SU-DHL-6 (cell line): ENCODE measurements at regions not wholly inside any gene's neighbourhood (a gene's known extent, or its start where the extent isn't known, plus 50 kb on each side); places are given as distances from the start of the nearest gene placed in this dataset.

Source experiments
- H2AFZ ChIP-seq: fragments of 200-600 bp; sonication (generic); 2 replicates; pipeline ENCODE4 v1.6.1; 2014; ENCODE audit warnings: low read depth, mild to moderate bottlenecking, moderate library complexity, mixed read lengths, antibody characterized with exemption, low read length; ENCODE audit not compliant: severe bottlenecking
- H3F3A ChIP-seq: fragments of 200-600 bp; shearing (Covaris generic); 2 replicates; pipeline ENCODE4 v1.6.0; 2016; ENCODE audit warnings: antibody characterized with exemption, mild to moderate bottlenecking; ENCODE audit not compliant: insufficient read depth
- H3K27ac ChIP-seq: fragments of 200-600 bp; sonication (generic); 2 replicates; pipeline ENCODE4 v1.5.1; 2016; ENCODE audit warnings: low read depth, mild to moderate bottlenecking, low read length, moderate library complexity, mixed read lengths
- H3K27me3 ChIP-seq: fragments of 200-600 bp; sonication (generic), shearing (Covaris generic); 2 replicates; pipeline ENCODE4 v1.6.0; 2014; ENCODE audit warnings: mild to moderate bottlenecking, low read length
- H3K36me3 ChIP-seq: fragments of 200-600 bp; sonication (generic); 2 replicates; pipeline ENCODE4 v1.6.1; 2014; ENCODE audit warnings: mild to moderate bottlenecking, low read length, mixed read lengths
- H3K4me2 ChIP-seq: fragments of 300-600, 200-600 bp; shearing (Covaris generic), sonication (generic); 2 replicates; pipeline ENCODE4 v1.6.0; 2014; ENCODE audit warnings: low read length, low read depth, mild to moderate bottlenecking; ENCODE audit not compliant: poor library complexity, severe bottlenecking
- H3K4me3 ChIP-seq: fragments of 200-600 bp; sonication (generic); 2 replicates; pipeline ENCODE4 v1.5.1; 2014; ENCODE audit warnings: antibody characterized with exemption, low read length, mild to moderate bottlenecking, mixed read lengths; ENCODE audit not compliant: insufficient read depth, poor library complexity, severe bottlenecking
- H3K79me2 ChIP-seq: fragments of 200-600 bp; sonication (generic); 2 replicates; pipeline ENCODE4 v1.6.1; 2014; ENCODE audit warnings: mild to moderate bottlenecking, low read length, moderate library complexity; ENCODE audit not compliant: insufficient read depth
- H3K9ac ChIP-seq: fragments of 200-600 bp; sonication (generic); 2 replicates; pipeline ENCODE4 v1.7.0; 2014; ENCODE audit warnings: mild to moderate bottlenecking, low read length
- H3K9me2 ChIP-seq: fragments of 200-600 bp; sonication (generic); replicated peaks from 2 replicates; pipeline ENCODE4 v1.6.1; 2014; ENCODE audit warnings: low read length; ENCODE audit not compliant: insufficient read depth
- H3K9me3 ChIP-seq: fragments of 200-600 bp; sonication (generic); 2 replicates; pipeline ENCODE4 v1.6.1; 2014; ENCODE audit warnings: low read length, mixed read lengths; ENCODE audit not compliant: insufficient read depth
- H4K20me1 ChIP-seq: fragments of 200-600 bp; sonication (generic); 2 replicates; pipeline ENCODE4 v1.6.1; 2014; ENCODE audit warnings: low read depth, mild to moderate bottlenecking, antibody characterized with exemption, low read length, moderate library complexity, mixed read lengths
- EZH2phosphoT487 ChIP-seq: fragments of 200-600 bp; sonication (generic), shearing (Covaris generic); conservative IDR thresholded peaks from 2 replicates; pipeline ENCODE4 v1.6.1; 2018; ENCODE audit warnings: mild to moderate bottlenecking, antibody characterized with exemption, low read length, moderate library complexity, mixed read lengths
- TF ChIP-seq, protein P1 (sequence below): fragments of 200-600 bp; sonication (generic); IDR thresholded peaks from one replicate; pipeline ENCODE4 v1.5.1; 2017; ENCODE audit warnings: antibody characterized with exemption, mild to moderate bottlenecking, low read length, moderate library complexity; ENCODE audit not compliant: insufficient read depth, poor library complexity, severe bottlenecking

DNA sequence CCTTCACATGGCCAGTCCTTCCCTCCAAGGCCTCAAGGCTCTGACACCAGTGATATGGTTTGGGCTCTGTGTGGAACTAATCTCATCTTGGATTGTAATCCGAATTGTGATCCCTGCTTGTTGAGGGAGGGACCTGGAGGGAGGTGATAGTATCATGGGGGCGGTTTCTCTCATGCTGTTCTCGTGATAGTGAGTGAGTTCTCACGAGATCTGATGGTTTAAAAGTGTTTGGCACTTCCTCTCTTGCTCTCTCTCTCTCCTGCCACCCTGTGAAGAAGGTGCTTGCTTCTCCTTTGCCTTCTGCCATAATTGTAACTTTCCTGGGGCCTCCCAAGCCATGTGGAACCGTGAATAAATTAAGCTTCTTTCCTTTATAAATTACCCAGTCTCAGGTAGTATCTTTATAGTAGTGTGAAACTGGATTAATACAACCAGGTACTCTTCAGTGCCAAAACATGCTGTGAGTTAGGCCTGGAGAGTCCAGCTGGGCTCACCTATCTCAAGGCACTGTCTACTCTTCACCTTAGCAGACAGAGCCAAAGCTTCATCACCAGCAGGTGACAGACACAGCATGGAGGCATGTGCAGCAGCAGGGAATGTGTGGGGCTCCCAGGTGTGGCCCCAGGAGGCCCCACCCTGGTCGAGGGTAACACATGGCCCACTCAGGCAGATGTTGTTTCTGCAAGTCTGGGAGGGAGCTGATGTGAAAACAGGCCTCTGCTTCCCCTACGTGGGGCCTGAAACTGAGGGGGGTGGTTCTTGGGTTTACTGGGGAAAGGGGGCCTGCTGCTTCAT lies 97.5 kb upstream of the CDYL start:
- H3K79me2 ChIP-seq: no peaks in the 10 kb centered on the region
- H3K36me3 ChIP-seq: no peaks in the 10 kb centered on the region
- H3K9me2 ChIP-seq: no peaks in the 10 kb centered on the region
- TF ChIP-seq EZH2phosphoT487: no peak
- TF ChIP-seq, protein P1, sequence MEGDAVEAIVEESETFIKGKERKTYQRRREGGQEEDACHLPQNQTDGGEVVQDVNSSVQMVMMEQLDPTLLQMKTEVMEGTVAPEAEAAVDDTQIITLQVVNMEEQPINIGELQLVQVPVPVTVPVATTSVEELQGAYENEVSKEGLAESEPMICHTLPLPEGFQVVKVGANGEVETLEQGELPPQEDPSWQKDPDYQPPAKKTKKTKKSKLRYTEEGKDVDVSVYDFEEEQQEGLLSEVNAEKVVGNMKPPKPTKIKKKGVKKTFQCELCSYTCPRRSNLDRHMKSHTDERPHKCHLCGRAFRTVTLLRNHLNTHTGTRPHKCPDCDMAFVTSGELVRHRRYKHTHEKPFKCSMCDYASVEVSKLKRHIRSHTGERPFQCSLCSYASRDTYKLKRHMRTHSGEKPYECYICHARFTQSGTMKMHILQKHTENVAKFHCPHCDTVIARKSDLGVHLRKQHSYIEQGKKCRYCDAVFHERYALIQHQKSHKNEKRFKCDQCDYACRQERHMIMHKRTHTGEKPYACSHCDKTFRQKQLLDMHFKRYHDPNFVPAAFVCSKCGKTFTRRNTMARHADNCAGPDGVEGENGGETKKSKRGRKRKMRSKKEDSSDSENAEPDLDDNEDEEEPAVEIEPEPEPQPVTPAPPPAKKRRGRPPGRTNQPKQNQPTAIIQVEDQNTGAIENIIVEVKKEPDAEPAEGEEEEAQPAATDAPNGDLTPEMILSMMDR: no peak
- H3F3A ChIP-seq: no peaks in the 10 kb centered on the region
- H3K27ac ChIP-seq: no peak overlapping the region
- H3K4me3 ChIP-seq: no peak overlapping the region
- no peaks in the 10 kb centered on the region for H4K20me1 ChIP-seq
- no peak overlapping the region for H2AFZ ChIP-seq
- H3K9me3 ChIP-seq: no peaks in the 10 kb centered on the region
- no peak overlapping the region for H3K4me2 ChIP-seq
- H3K27me3 ChIP-seq: no peaks in the 10 kb centered on the region
- H3K9ac ChIP-seq: no peak overlapping the region

DNA sequence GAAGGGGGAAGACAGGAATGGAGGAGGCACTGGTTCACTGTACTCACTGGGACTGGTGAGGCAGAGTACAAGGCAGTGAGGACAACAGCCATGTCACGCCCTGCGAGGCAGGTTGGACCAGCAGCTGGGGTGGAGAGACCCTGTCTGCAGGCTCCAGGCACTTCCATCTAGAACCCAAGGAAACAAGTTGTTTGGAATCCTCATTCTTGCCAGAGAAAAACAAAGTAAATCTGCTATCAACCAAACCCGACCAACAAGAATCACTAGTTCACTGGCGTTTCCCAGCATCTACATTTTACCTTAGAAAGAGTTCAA lies 98.5 kb upstream of the CDYL start:
- H3K4me2 ChIP-seq: no peak overlapping the region
- no peak overlapping the region for H3K4me3 ChIP-seq
- no peaks in the 10 kb centered on the region for H4K20me1 ChIP-seq
- TF ChIP-seq EZH2phosphoT487: no peak
- TF ChIP-seq, protein P1: no peak
- no peaks in the 10 kb centered on the region for H3K79me2 ChIP-seq
- no peaks in the 10 kb centered on the region for H3K36me3 ChIP-seq
- H3K9me3 ChIP-seq: no peaks in the 10 kb centered on the region
- no peak overlapping the region for H3K27ac ChIP-seq
- no peaks in the 10 kb centered on the region for H3K9me2 ChIP-seq
- no peaks in the 10 kb centered on the region for H3K27me3 ChIP-seq
- H3F3A ChIP-seq: no peaks in the 10 kb centered on the region
- no peak overlapping the region for H2AFZ ChIP-seq
- H3K9ac ChIP-seq: no peak overlapping the region

DNA sequence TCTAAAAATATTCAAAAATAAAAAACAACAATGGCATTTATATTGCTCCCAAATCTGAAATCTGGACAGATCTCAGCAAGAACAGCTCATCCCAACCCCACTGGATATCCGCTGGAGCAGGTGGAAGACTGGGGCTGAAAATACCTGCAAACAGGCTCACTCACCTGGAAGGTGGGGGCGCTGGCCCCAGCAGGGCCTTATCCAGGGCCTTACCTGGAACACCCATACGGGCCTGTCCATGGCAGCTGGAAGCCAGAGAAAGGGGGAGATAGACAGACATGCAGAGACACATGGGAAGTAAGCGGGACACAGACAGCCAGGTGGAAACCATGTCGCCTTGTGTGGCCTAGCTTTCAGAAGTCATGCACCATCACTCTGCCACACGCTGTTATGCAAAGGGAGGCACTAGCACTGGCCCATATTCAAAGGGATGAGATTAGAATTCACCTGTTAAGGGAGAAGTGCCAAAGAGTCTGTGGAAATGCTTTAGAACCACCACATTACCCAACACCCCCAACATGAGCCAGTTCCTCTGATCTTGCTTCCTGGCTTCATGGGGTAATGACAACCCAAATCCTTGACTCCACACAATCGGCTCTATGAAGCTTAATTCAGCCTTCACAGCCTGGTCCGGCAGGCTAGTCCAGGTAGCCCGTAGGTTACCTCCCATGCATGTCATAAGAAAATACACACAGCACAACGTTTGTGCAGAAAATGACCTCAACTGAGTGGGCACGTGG lies 99.0 kb upstream of the CDYL start:
- H3K4me3 ChIP-seq: no peak overlapping the region
- H3K79me2 ChIP-seq: no peaks in the 10 kb centered on the region
- H3K27me3 ChIP-seq: no peaks in the 10 kb centered on the region
- no peaks in the 10 kb centered on the region for H3F3A ChIP-seq
- no peak overlapping the region for H3K27ac ChIP-seq
- no peaks in the 10 kb centered on the region for H3K36me3 ChIP-seq
- no peak overlapping the region for H3K9ac ChIP-seq
- no peaks in the 10 kb centered on the region for H3K9me3 ChIP-seq
- no peaks in the 10 kb centered on the region for H4K20me1 ChIP-seq
- H3K9me2 ChIP-seq: no peaks in the 10 kb centered on the region
- H2AFZ ChIP-seq: no peak overlapping the region
- H3K4me2 ChIP-seq: no peak overlapping the region
- TF ChIP-seq, protein P1: no peak
- TF ChIP-seq EZH2phosphoT487: no peak
